GM18867 (cell line): ENCODE measurements at regions not wholly inside any gene's neighbourhood (a gene's known extent, or its start where the extent isn't known, plus 50 kb on each side); places are given as distances from the start of the nearest gene placed in this dataset.

Experiments
- ATAC-seq: cut with Tn5 transposase; IDR thresholded peaks from one replicate; pipeline ENCODE4 v1.9.1; 2021; ENCODE audit warnings: mild to moderate bottlenecking, moderate library complexity; ENCODE audit not compliant: unreplicated experiment

GRCh38 chrX:145630806-145631435 lies 186.7 kb upstream of the SLITRK2 start:
- no peak for ATAC-seq

GRCh38 chrX:145631461-145631951 lies 186.1 kb upstream of the SLITRK2 start:
- ATAC-seq, result no peak

- ATAC-seq, result no peak
Measured at GRCh38 chrX:145654486-145654885, 163.1 kb upstream of the SLITRK2 start.

GRCh38 chrX:145673841-145674240 lies 143.8 kb upstream of the SLITRK2 start:
- ATAC-seq, result no peak

- ATAC-seq, result no peak
Measured at GRCh38 chrX:145677109-145677817, 140.4 kb upstream of the SLITRK2 start.

GRCh38 chrX:145682518-145683298 lies 134.9 kb upstream of the SLITRK2 start:
- no peak for ATAC-seq

GRCh38 chrX:145687146-145687545 lies 130.5 kb upstream of the SLITRK2 start:
- ATAC-seq, result no peak

GRCh38 chrX:145687707-145688106 lies 129.9 kb upstream of the SLITRK2 start:
- ATAC-seq, result no peak

GRCh38 chrX:145694048-145694447 lies 123.6 kb upstream of the SLITRK2 start:
- no peak for ATAC-seq

GRCh38 chrX:145715641-145716138 lies 101.9 kb upstream of the SLITRK2 start:
- ATAC-seq, result no peak

GRCh38 chrX:145716226-145716625 lies 101.4 kb upstream of the SLITRK2 start:
- ATAC-seq, result no peak

- ATAC-seq, result no peak
Measured at GRCh38 chrX:145727476-145727875, 90.2 kb upstream of the SLITRK2 start.

GRCh38 chrX:145729635-145730034 lies 88.0 kb upstream of the SLITRK2 start:
- no peak for ATAC-seq

- ATAC-seq, result no peak
Measured at GRCh38 chrX:145735036-145735435, 82.6 kb upstream of the SLITRK2 start.

- no peak for ATAC-seq
Measured at GRCh38 chrX:145751943-145752342, 65.7 kb upstream of the SLITRK2 start.
